ENCODE measurements at regions not wholly inside any gene's neighbourhood (a gene's known extent, or its start where the extent isn't known, plus 50 kb on each side); places are given as distances from the start of the nearest gene placed in this dataset.
"Not testable (repeated sequence)": the region's sequence is repeated elsewhere in the genome, so short reads cannot be mapped to it uniquely, and the experiment has no call there.

GRCh38 chr2:144114760-144115159, 405.2 kb downstream of the ZEB2 start:
- no peaks in the 10 kb centered on the region for H3K4me1 ChIP-seq
- DNase-seq, result no peak
- no peak overlapping the region for H3K27ac ChIP-seq
- no peaks in the 10 kb centered on the region for H3K36me3 ChIP-seq
- no peak for TF ChIP-seq CTCF (IDR thresholded peaks at IDR 0.05)
- no peak for TF ChIP-seq POLR2A (IDR thresholded peaks at IDR 0.05)
- H3K4me3 ChIP-seq, result no peak overlapping the region
- no peaks in the 10 kb centered on the region for H3K9me3 ChIP-seq
- no peaks in the 10 kb centered on the region for H3K27me3 ChIP-seq

- no peaks in the 10 kb centered on the region for H3K27me3 ChIP-seq
- H3K4me1 ChIP-seq, result no peaks in the 10 kb centered on the region
- no peak for DNase-seq
- no peak for TF ChIP-seq POLR2A (IDR thresholded peaks at IDR 0.05)
- TF ChIP-seq CTCF (IDR thresholded peaks at IDR 0.05), result no peak
- no peak overlapping the region for H3K4me3 ChIP-seq
- no peaks in the 10 kb centered on the region for H3K36me3 ChIP-seq
- no peaks in the 10 kb centered on the region for H3K9me3 ChIP-seq
- H3K27ac ChIP-seq, result no peak overlapping the region
These were observed 408.5 kb downstream of the ZEB2 start for GRCh38 chr2:144111437-144111836.

GRCh38 chr2:144106104-144106503, 413.8 kb downstream of the ZEB2 start:
- not testable (repeated sequence) for H3K4me3 ChIP-seq, H3K9me3 ChIP-seq, H3K4me1 ChIP-seq, H3K27ac ChIP-seq, H3K27me3 ChIP-seq, H3K36me3 ChIP-seq, DNase-seq

GRCh38 chr2:144102386-144102785, 417.5 kb downstream of the ZEB2 start:
- no peaks in the 10 kb centered on the region for H3K4me1 ChIP-seq
- no peak overlapping the region for H3K4me3 ChIP-seq
- peaks cover 0 to 6% (median 0%) of the 10 kb centered on the region in 4 donors for H3K9me3 ChIP-seq
- H3K36me3 ChIP-seq, result no peaks in the 10 kb centered on the region
- no peak for DNase-seq
- TF ChIP-seq POLR2A (IDR thresholded peaks at IDR 0.05) (no peak), CTCF (IDR thresholded peaks at IDR 0.05) (no peak)
- H3K27me3 ChIP-seq, result no peaks in the 10 kb centered on the region
- no peak overlapping the region for H3K27ac ChIP-seq

- Histone ChIP-seq H3K36me3 (no peaks in the 10 kb centered on the region), H3K27ac (no peak overlapping the region), H3K9me3 (peaks cover 0 to 6% (median 0%) of the 10 kb centered on the region in 4 donors), H3K4me3 (no peak overlapping the region), H3K4me1 (no peaks in the 10 kb centered on the region), H3K27me3 (no peaks in the 10 kb centered on the region)
- DNase-seq, result no peak
- TF ChIP-seq CTCF (IDR thresholded peaks at IDR 0.05) (no peak), POLR2A (IDR thresholded peaks at IDR 0.05) (no peak)
These were observed 420.0 kb downstream of the ZEB2 start for GRCh38 chr2:144099780-144100377.

- Histone ChIP-seq H3K4me3 (no peak overlapping the region), H3K27me3 (no peaks in the 10 kb centered on the region), H3K27ac (no peak overlapping the region), H3K9me3 (peaks cover 0 to 3% (median 0%) of the 10 kb centered on the region in 4 donors), H3K4me1 (no peaks in the 10 kb centered on the region), H3K36me3 (no peaks in the 10 kb centered on the region)
- no peak for DNase-seq
- TF ChIP-seq POLR2A (IDR thresholded peaks at IDR 0.05) (no peak), CTCF (IDR thresholded peaks at IDR 0.05) (no peak)
These were observed 420.6 kb downstream of the ZEB2 start for GRCh38 chr2:144099340-144099739.

Data from Peyer's patch (tissue), 4 donors.